ENCODE measurements at regions not wholly inside any gene's neighbourhood (a gene's known extent, or its start where the extent isn't known, plus 50 kb on each side); places are given as distances from the start of the nearest gene placed in this dataset.
A peak's percentile ranks its signal among the peaks of the same experiment; 100 is the strongest.

DNA sequence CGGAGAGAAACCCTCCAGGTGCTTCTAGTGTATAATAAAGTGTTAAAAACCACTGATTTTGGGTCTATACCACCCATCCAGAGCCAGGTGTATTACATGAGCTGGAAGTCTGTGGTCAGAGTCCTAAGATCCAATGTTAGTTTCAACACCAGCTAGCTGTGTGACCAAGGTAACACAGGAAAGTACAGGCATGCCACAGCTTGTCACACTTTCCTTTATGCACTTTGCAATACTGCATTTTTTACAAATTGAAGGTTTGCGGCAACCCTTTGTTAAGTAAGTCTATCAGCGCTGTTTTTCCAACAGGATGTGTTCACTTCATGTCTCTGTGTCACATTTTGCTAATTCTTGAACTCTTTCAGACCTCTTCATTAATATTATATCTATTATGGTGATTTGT, 201.3 kb upstream of the PRICKLE2 start:
- Mint-ChIP-seq H3K9me3 (peaks cover 4% of the 10 kb centered on the region), H3K27me3 (ENCODE audit: low read depth) (no peaks in the 10 kb centered on the region), H3K36me3 (peaks cover 11% of the 10 kb centered on the region), H3K4me1 (peaks cover 29% of the 10 kb centered on the region), H3K27ac (no peak overlapping the region), H3K4me3 (no peak overlapping the region)
- DNase-seq (ENCODE audit: low spot score in 2 of 2, unreplicated experiment in 2 of 2), result no peak
- TF ChIP-seq, protein P1, sequence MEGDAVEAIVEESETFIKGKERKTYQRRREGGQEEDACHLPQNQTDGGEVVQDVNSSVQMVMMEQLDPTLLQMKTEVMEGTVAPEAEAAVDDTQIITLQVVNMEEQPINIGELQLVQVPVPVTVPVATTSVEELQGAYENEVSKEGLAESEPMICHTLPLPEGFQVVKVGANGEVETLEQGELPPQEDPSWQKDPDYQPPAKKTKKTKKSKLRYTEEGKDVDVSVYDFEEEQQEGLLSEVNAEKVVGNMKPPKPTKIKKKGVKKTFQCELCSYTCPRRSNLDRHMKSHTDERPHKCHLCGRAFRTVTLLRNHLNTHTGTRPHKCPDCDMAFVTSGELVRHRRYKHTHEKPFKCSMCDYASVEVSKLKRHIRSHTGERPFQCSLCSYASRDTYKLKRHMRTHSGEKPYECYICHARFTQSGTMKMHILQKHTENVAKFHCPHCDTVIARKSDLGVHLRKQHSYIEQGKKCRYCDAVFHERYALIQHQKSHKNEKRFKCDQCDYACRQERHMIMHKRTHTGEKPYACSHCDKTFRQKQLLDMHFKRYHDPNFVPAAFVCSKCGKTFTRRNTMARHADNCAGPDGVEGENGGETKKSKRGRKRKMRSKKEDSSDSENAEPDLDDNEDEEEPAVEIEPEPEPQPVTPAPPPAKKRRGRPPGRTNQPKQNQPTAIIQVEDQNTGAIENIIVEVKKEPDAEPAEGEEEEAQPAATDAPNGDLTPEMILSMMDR (IDR thresholded peaks at IDR 0.05; ENCODE audit: unreplicated experiment), result no peak

DNA sequence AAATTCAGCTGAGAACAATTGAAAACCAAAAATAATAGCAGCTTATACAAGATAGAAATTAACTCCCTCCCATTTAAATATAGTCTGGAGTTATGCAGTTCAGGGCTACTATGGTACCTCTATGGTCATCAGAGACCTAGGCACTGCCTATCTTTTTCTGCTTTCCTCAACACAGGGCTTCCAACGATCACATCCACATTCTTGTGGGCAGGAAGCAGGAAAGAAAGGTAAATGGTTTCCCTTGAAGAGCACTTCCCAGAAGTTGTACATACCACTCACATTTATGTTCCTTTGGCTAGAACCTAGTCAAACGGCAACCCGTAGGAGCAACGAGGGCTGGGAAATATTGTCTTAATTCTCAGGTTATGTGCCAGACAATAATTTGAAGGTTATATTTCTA, 197.7 kb upstream of the PRICKLE2 start:
- Mint-ChIP-seq H3K4me1 (peaks cover 32% of the 10 kb centered on the region), H3K27ac (peak overlapping the region; percentile 43), H3K9me3 (no peaks in the 10 kb centered on the region), H3K27me3 (ENCODE audit: low read depth) (peaks cover 2% of the 10 kb centered on the region), H3K36me3 (no peaks in the 10 kb centered on the region), H3K4me3 (no peak overlapping the region)
- TF ChIP-seq, protein P1 (IDR thresholded peaks at IDR 0.05; ENCODE audit: unreplicated experiment), result no peak
- DNase-seq (ENCODE audit: low spot score in 2 of 2, unreplicated experiment in 2 of 2), result no peak

DNA sequence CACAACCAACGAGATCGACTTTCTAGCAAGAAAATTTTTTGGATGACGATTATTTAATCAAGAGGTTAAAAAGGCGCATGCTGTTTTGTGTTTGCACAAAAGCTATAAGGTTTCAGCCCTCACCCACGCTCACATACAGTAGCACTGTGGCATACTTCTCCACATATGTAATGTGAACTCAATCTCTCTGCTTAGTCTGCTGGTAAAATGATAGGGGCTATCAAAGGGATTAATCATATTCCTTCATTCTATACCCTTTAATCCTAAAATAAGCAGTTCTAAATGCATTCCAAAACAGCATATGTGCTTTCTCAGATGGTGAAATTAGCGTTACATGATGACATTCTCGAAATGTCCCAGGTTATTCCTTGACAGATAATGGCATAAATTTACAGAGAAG, 196.9 kb upstream of the PRICKLE2 start:
- H3K27ac Mint-ChIP-seq, result peak overlapping the region; percentile 36
- H3K9me3 Mint-ChIP-seq, result no peaks in the 10 kb centered on the region
- peaks cover 36% of the 10 kb centered on the region for H3K4me1 Mint-ChIP-seq
- H3K27me3 Mint-ChIP-seq (ENCODE audit: low read depth), result peaks cover 2% of the 10 kb centered on the region
- TF ChIP-seq, protein P1 (IDR thresholded peaks at IDR 0.05; ENCODE audit: unreplicated experiment), result no peak
- H3K4me3 Mint-ChIP-seq, result no peak overlapping the region
- DNase-seq (ENCODE audit: low spot score in 2 of 2, unreplicated experiment in 2 of 2), result no peak
- no peaks in the 10 kb centered on the region for H3K36me3 Mint-ChIP-seq

DNA sequence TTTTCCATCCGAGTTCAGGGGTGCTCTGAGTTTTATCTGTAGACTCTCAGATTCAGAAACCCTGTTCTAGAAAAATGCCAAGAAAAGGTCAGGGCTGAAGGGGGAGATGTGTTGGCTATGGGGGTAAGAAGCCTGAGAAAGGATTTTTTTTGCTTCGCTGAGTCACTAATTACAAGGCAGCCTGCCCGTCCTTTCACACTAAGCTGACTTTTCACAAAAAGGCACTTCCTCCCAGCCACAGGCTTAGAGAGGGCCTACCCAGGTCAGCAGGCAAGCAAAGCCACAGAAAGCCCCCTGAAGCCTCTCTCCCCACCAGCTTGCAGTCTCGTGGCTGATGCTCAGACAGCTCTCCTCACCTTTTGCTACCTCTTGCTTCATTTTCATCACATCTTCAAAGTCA, 192.6 kb upstream of the PRICKLE2 start:
- TF ChIP-seq, protein P1 (IDR thresholded peaks at IDR 0.05; ENCODE audit: unreplicated experiment), result no peak
- no peak overlapping the region for H3K4me3 Mint-ChIP-seq
- H3K9me3 Mint-ChIP-seq, result no peaks in the 10 kb centered on the region
- H3K27me3 Mint-ChIP-seq (ENCODE audit: low read depth), result peaks cover 4% of the 10 kb centered on the region
- peak overlapping the region; percentile 77 for H3K27ac Mint-ChIP-seq
- H3K4me1 Mint-ChIP-seq, result peaks cover 24% of the 10 kb centered on the region
- no peaks in the 10 kb centered on the region for H3K36me3 Mint-ChIP-seq
- no peak for DNase-seq (ENCODE audit: low spot score in 2 of 2, unreplicated experiment in 2 of 2)

DNA sequence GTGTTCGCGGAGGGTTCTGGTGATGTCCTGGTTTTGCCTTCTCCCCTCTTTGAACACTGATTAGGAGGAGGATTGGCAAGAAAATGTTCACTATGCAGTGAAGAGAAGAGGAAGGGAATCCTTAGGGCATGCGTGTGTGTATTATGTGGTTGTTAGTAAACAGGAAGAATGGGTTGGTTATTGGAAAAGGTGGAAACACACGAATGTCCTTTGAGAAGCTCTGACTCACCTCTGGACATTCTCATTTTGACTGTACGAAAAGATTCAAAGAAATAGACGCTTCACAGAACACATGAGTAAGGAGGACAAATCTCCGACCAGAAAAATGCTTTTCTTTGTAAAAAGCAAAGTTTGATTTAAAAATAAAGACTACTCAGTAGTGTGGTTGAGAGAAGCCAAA, 188.8 kb upstream of the PRICKLE2 start:
- no peak overlapping the region for H3K4me3 Mint-ChIP-seq
- H3K36me3 Mint-ChIP-seq, result no peaks in the 10 kb centered on the region
- H3K27ac Mint-ChIP-seq, result no peak overlapping the region
- DNase-seq (ENCODE audit: low spot score in 2 of 2, unreplicated experiment in 2 of 2), result no peak
- TF ChIP-seq, protein P1 (IDR thresholded peaks at IDR 0.05; ENCODE audit: unreplicated experiment), result no peak
- H3K27me3 Mint-ChIP-seq (ENCODE audit: low read depth), result peaks cover 2% of the 10 kb centered on the region
- peaks cover 43% of the 10 kb centered on the region for H3K4me1 Mint-ChIP-seq
- H3K9me3 Mint-ChIP-seq, result no peaks in the 10 kb centered on the region

DNA sequence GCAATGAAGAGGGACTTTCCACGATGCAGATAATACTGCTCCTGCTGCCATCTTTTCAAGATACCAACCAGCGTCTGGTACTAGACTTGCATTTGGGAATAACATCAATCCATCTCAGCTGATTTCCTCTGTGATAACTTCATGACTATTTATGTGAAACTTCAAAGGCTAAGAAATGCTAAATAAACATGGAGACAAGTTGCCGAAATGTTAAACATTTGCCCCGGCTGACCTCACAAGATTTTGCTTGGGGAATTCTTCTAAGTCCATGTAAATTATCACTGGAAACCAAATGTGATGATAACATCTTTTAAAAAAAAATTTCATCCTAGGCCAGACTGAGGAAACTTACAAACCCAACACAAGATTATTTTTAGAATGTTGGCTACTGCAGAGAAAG, 185.8 kb upstream of the PRICKLE2 start:
- Mint-ChIP-seq H3K27me3 (ENCODE audit: low read depth) (peaks cover 2% of the 10 kb centered on the region), H3K36me3 (no peaks in the 10 kb centered on the region), H3K4me1 (peaks cover 36% of the 10 kb centered on the region), H3K27ac (peak overlapping the region; percentile 81), H3K4me3 (no peak overlapping the region), H3K9me3 (no peaks in the 10 kb centered on the region)
- DNase-seq (ENCODE audit: low spot score in 2 of 2, unreplicated experiment in 2 of 2), result no peak
- TF ChIP-seq, protein P1 (IDR thresholded peaks at IDR 0.05; ENCODE audit: unreplicated experiment), result no peak

Data from mesothelial cell of epicardium (in vitro differentiated cells).